Brain microvascular endothelial cell (primary cell): ENCODE measurements at regions not wholly inside any gene's neighbourhood (a gene's known extent, or its start where the extent isn't known, plus 50 kb on each side); places are given as distances from the start of the nearest gene placed in this dataset.

Experiments
- DNase-seq: peaks from one replicate; pipeline ENCODE4 v3.0.0-alpha.2; 2020
- H3K27ac ChIP-seq: fragments of 250-450 bp; sonication (Bioruptor Pico); 2 replicates; pipeline ENCODE4 v1.5.1; 2020; ENCODE audit warnings: mild to moderate bottlenecking, moderate library complexity
- H3K27me3 ChIP-seq: fragments of 250-450 bp; sonication (Bioruptor Pico); replicated peaks from 2 replicates; pipeline ENCODE4 v1.5.1; 2020; ENCODE audit warnings: mild to moderate bottlenecking
- H3K36me3 ChIP-seq: fragments of 250-450 bp; sonication (Bioruptor Pico); replicated peaks from 2 replicates; pipeline ENCODE4 v1.5.1; 2020; ENCODE audit warnings: mild to moderate bottlenecking
- H3K4me3 ChIP-seq: 2 replicates; pipeline ENCODE4 v1.5.1; 2011; ENCODE audit warnings: low read depth, mild to moderate bottlenecking, control low read depth, low read length, moderate library complexity
- CTCF ChIP-seq: IDR thresholded peaks from 2 replicates; pipeline ENCODE4 v1.5.1; 2011; ENCODE audit warnings: low read depth, mild to moderate bottlenecking, moderate library complexity, low read length, control low read depth, inconsistent platforms; ENCODE audit errors: missing control alignments
- in situ Hi-C: cut with HindIII; loops from 2 replicates; pipeline ENCODE4 v1.10.0; 2017; ENCODE audit warnings: low sequenced_read_pairs, low pct_ligation_motif_present

DNA sequence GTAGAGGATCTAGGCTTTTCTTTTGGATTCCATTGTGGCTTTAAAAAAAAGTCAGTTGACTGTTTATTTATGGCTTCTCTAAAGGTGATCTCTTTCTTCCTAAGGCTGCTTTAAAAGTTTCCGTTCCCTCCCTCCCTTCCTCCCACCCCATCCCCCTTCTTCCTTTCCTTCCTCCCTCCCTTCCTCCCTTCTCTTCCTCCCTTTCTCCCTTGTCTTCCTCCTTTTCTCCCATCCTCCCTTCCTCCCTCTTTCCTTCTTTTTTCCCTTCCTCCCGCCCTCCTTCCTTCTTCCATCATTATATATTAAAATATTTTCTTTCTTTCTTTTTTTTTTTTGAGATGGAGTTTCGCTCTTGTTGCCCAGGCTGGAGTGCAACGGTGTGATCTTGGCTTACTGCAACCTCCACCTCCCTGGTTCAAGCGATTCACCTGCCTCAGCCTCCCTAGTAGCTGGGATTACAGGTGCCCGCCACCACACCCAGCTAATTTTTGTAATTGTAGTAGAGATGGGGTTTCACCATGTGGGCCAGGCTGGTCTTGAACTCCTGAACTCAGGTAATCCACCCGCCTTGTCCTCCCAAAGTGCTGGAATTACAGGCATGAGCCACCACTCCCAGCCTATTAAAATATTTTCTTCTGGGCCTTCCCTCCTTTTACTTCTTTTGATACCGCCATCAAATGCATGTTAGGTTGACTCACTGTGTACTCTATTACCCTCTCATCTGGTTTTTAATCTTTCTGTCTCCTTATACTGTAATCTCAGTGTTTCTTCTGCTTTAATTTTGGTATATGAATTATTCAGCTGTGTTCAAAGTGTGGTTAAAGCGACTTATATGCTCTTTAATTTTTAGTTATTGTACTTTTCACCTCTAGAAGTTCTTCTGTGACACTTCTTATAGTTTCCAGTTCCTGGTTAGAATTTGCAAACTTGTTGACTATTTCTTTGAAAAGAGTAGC is 59.2 kb upstream of the ATP5PO start:
- in situ Hi-C loops, result no loop called here
- H3K27me3 ChIP-seq, result no peaks in the 10 kb centered on the region
- no peak for TF ChIP-seq CTCF
- H3K4me3 ChIP-seq, result no peak overlapping the region
- H3K36me3 ChIP-seq, result no peaks in the 10 kb centered on the region
- H3K27ac ChIP-seq, result no peak overlapping the region
- no peak for DNase-seq

DNA sequence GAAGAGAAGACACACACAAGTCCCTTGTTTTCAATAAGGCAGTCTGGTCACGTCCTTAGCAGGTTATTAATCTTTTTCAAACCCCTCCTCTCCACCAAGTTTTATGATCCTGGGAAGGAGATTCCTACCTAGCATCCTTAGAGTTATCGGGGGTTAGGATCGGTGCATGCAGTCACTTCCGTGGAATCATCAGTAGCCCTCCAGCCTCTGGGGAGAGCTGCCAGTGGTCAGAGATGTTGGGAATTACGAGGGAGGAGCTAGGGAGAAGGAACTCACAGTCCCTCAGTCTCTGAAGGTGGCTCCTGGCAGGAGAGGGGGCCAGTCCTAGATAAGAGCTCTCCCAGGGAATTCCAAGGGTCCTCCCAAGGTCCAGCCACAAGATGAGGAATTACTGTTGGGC is 57.7 kb upstream of the ATP5PO start:
- in situ Hi-C loops, result no loop called here
- no peaks in the 10 kb centered on the region for H3K27me3 ChIP-seq
- H3K27ac ChIP-seq, result no peak overlapping the region
- H3K4me3 ChIP-seq, result no peak overlapping the region
- TF ChIP-seq CTCF, result no peak
- DNase-seq, result no peak
- no peaks in the 10 kb centered on the region for H3K36me3 ChIP-seq

- in situ Hi-C loops, result no loop called here
- Histone ChIP-seq H3K36me3 (no peaks in the 10 kb centered on the region), H3K27ac (no peak overlapping the region), H3K4me3 (no peak overlapping the region), H3K27me3 (no peaks in the 10 kb centered on the region)
- TF ChIP-seq CTCF, result no peak
- no peak for DNase-seq
Measured at GRCh38 chr21:33972539-33972938, 56.9 kb upstream of the ATP5PO start.

DNA sequence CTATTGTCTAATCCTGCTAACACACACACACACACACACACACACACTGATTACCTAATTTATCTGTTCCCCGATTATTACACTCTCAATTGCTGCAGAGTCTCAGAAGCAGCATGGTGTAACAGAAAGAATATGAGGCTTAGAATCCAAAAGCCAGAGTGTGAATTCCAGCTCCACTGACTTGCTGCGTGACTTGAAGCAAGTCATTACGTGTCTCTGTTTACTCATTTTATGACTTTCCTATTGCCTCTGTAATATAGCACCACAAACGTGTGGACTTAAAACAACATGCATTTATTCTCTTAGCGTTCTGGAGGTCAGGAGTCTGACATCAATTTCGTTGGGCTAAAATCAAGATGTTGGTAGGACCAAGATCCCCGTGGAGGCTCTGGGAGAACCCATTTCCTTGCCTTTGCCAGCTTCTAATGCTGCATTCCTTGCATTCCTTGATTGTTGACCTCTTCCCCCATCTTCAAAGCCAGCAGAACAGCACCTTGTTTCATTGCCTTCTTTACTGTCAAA is 55.9 kb upstream of the ATP5PO start:
- peak; percentile 23 for DNase-seq
- no peak for TF ChIP-seq CTCF
- no peak overlapping the region for H3K4me3 ChIP-seq
- no peaks in the 10 kb centered on the region for H3K27me3 ChIP-seq
- peak overlapping the region; percentile 7 for H3K27ac ChIP-seq
- H3K36me3 ChIP-seq, result no peaks in the 10 kb centered on the region
- in situ Hi-C loops, result no loop called here

GRCh38 chr21:33969581-33969980 is 54.0 kb upstream of the ATP5PO start:
- H3K4me3 ChIP-seq, result no peak overlapping the region
- no peak for TF ChIP-seq CTCF
- no peaks in the 10 kb centered on the region for H3K27me3 ChIP-seq
- H3K36me3 ChIP-seq, result no peaks in the 10 kb centered on the region
- DNase-seq, result no peak
- in situ Hi-C loops, result no loop called here
- H3K27ac ChIP-seq, result no peak overlapping the region
